Smooth muscle cell (in vitro differentiated cells): ENCODE measurements at regions not wholly inside any gene's neighbourhood (a gene's known extent, or its start where the extent isn't known, plus 50 kb on each side); places are given as distances from the start of the nearest gene placed in this dataset.

Experiments used
- DNase-seq: peaks from one replicate; lab custom pipeline; 2025; ENCODE audit not compliant: unreplicated experiment; lab: John Stamatoyannopoulos, UW
- H2AFZ ChIP-seq: fragments of 200-600 bp; sonication (generic); 2 replicates; pipeline ENCODE4 v1.6.0; 2016; ENCODE audit warnings: antibody characterized with exemption, low read depth, mild to moderate bottlenecking
- H3F3A ChIP-seq: fragments of 200-600 bp; sonication (generic); 2 replicates; pipeline ENCODE4 v1.6.0; 2017; ENCODE audit warnings: antibody characterized with exemption, low read depth
- H3K27ac ChIP-seq: fragments of 200-600 bp; sonication (generic); 2 replicates; pipeline ENCODE4 v1.5.1; 2016; ENCODE audit warnings: low read depth, mild to moderate bottlenecking
- H3K27me3 ChIP-seq: fragments of 200-600 bp; sonication (generic); 2 replicates; pipeline ENCODE4 v1.6.1; 2016; ENCODE audit warnings: low read depth, mild to moderate bottlenecking
- H3K36me3 ChIP-seq: fragments of 200-600 bp; sonication (generic); 2 replicates; pipeline ENCODE4 v1.5.1; 2016; ENCODE audit warnings: low read depth
- H3K4me1 ChIP-seq: fragments of 200-600 bp; sonication (generic); 2 replicates; pipeline ENCODE4 v1.5.1; 2016; ENCODE audit warnings: low read depth
- H3K4me2 ChIP-seq: fragments of 200-600 bp; sonication (generic); 2 replicates; pipeline ENCODE4 v1.6.0; 2016; ENCODE audit warnings: mild to moderate bottlenecking
- H3K4me3 ChIP-seq: fragments of 200-600 bp; sonication (generic); 2 replicates; pipeline ENCODE4 v1.5.1; 2016; ENCODE audit warnings: mild to moderate bottlenecking
- H3K79me2 ChIP-seq: fragments of 200-600 bp; sonication (generic); 2 replicates; pipeline ENCODE4 v1.6.0; 2016; ENCODE audit warnings: low read depth, mild to moderate bottlenecking
- H3K9ac ChIP-seq: fragments of 200-600 bp; sonication (generic); 2 replicates; pipeline ENCODE4 v1.6.0; 2016; ENCODE audit warnings: low read depth
- H3K9me3 ChIP-seq: fragments of 200-600 bp; sonication (generic); replicated peaks from 2 replicates; pipeline ENCODE4 v1.5.1; 2016; ENCODE audit warnings: low read depth
- H4K20me1 ChIP-seq: fragments of 200-600 bp; sonication (generic); 2 replicates; pipeline ENCODE4 v1.6.0; 2016; ENCODE audit warnings: low read depth
- WGBS: methylation state at CpG from one replicate; pipeline ENCODE4 v1.1.7; 2016; ENCODE audit warnings: low lambda C conversion rate; 5-methylcytosine and 5-hydroxymethylcytosine counted together
- TF ChIP-seq, protein P1 (sequence below): fragments of 200-600 bp; sonication (generic); IDR thresholded peaks from 2 replicates; pipeline ENCODE4 v1.5.1; 2017; ENCODE audit warnings: borderline replicate concordance, mild to moderate bottlenecking, antibody characterized with exemption; ENCODE audit not compliant: insufficient read depth, poor library complexity, severe bottlenecking

DNA sequence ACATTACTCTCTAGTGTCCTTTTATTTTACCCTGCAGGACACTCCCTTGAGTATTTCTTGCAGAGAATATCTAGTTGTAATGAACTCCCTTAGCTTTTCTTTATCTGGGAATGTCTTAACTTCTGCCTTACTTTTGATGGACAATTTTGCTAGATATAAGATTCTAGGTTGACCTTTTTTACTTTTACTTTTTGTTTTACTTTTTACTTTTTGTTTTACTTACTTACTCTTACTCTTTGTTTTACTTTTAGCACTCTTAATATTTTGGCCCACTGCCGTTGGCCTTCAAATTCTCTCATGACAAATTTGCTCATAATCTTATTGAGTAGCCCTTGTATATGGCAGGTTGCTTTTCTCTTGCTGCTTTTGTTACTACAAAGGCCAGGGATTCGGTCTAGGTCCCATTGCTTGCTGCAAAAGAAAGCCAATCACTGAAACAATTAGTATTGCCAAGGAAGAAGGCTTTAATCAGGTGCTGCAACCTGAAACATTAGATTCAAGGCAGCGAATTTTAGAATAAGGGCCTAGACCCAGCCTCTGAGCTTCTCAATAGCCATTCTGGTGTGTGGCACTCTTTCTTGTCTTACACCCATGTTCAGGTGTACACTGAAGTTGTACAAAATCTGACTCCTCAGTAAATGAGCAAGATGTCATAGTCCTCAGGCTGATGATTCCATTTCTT, 137.0 kb downstream of the TES start:
- no peaks in the 10 kb centered on the region for H3K27me3 ChIP-seq
- TF ChIP-seq, protein P1, sequence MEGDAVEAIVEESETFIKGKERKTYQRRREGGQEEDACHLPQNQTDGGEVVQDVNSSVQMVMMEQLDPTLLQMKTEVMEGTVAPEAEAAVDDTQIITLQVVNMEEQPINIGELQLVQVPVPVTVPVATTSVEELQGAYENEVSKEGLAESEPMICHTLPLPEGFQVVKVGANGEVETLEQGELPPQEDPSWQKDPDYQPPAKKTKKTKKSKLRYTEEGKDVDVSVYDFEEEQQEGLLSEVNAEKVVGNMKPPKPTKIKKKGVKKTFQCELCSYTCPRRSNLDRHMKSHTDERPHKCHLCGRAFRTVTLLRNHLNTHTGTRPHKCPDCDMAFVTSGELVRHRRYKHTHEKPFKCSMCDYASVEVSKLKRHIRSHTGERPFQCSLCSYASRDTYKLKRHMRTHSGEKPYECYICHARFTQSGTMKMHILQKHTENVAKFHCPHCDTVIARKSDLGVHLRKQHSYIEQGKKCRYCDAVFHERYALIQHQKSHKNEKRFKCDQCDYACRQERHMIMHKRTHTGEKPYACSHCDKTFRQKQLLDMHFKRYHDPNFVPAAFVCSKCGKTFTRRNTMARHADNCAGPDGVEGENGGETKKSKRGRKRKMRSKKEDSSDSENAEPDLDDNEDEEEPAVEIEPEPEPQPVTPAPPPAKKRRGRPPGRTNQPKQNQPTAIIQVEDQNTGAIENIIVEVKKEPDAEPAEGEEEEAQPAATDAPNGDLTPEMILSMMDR = no peak

DNA sequence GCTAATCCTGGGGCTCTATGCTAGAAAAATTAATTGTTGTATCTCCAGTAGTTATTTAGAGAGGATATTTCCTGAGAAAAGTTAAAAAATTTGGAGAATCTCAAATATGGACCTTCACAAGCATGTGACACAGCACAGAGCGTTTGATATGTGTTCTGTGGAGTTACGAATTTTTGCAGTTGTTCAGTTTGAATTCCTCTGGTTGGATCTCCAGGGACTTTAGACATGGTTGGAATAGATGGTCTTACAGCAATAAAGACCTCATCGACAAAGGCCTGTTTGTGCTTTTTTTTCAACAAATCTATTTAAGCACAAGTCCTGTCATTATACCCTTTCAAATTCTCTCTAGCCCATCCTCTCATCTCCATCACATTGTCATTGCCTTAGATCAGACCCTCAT, 138.0 kb downstream of the TES start:
- no peak overlapping the region for H3K4me2 ChIP-seq
- H3K27ac ChIP-seq = no peak overlapping the region
- no peaks in the 10 kb centered on the region for H4K20me1 ChIP-seq
- H3K36me3 ChIP-seq = no peaks in the 10 kb centered on the region
- no peaks in the 10 kb centered on the region for H3K4me1 ChIP-seq
- H3F3A ChIP-seq = peaks cover 3% of the 10 kb centered on the region
- H3K9me3 ChIP-seq = no peaks in the 10 kb centered on the region
- no peaks in the 10 kb centered on the region for H3K79me2 ChIP-seq
- TF ChIP-seq, protein P1 = no peak
- H3K4me3 ChIP-seq = no peak overlapping the region
- DNase-seq = no peak
- H3K27me3 ChIP-seq = no peaks in the 10 kb centered on the region
- no peak overlapping the region for H3K9ac ChIP-seq
- WGBS = 85% methylated on average over 3 of the region's 3 CpGs
- H2AFZ ChIP-seq = no peak overlapping the region

More for the DNA sequence above, 137.0 kb downstream of the TES start:
- H2AFZ ChIP-seq = no peak overlapping the region
- H3K4me1 ChIP-seq = no peaks in the 10 kb centered on the region
- no peaks in the 10 kb centered on the region for H3K9me3 ChIP-seq
- H3K79me2 ChIP-seq = no peaks in the 10 kb centered on the region
- H3K9ac ChIP-seq = no peak overlapping the region
- H4K20me1 ChIP-seq = no peaks in the 10 kb centered on the region
- no peak overlapping the region for H3K4me3 ChIP-seq
- no peak for DNase-seq
- no peaks in the 10 kb centered on the region for H3F3A ChIP-seq
- H3K4me2 ChIP-seq = no peak overlapping the region
- no peak overlapping the region for H3K27ac ChIP-seq
- no peaks in the 10 kb centered on the region for H3K36me3 ChIP-seq
- WGBS = 91% methylated on average over 3 of the region's 3 CpGs

DNA sequence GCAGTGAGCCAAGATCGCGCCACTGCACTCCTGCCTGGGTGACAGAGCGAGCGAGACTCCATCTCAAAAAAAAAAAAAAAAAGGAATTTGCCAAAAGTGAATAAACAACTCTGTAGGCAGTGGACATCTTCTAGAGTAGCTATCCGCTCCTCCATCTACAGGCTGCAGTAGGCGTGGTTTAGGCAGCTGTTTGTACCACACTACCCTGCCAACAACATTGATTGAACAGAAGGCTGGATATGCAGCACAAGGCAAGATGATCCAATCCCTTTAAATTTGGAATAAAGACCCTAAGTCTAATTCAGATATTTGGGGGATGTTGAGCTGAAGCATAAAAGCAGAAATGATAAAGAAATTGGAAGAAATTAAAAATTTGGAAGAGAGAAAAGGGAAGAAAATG, 141.6 kb downstream of the TES start:
- no peak for DNase-seq
- Histone ChIP-seq H4K20me1 (no peaks in the 10 kb centered on the region), H2AFZ (no peak overlapping the region), H3K9me3 (no peaks in the 10 kb centered on the region), H3K36me3 (no peaks in the 10 kb centered on the region), H3K4me3 (no peak overlapping the region), H3F3A (peaks cover 27% of the 10 kb centered on the region), H3K27ac (no peak overlapping the region), H3K9ac (no peak overlapping the region), H3K79me2 (no peaks in the 10 kb centered on the region), H3K4me1 (peaks cover 17% of the 10 kb centered on the region), H3K4me2 (no peak overlapping the region), H3K27me3 (no peaks in the 10 kb centered on the region)
- 97% methylated on average over 6 of the region's 6 CpGs for WGBS
- TF ChIP-seq, protein P1 = no peak

DNA sequence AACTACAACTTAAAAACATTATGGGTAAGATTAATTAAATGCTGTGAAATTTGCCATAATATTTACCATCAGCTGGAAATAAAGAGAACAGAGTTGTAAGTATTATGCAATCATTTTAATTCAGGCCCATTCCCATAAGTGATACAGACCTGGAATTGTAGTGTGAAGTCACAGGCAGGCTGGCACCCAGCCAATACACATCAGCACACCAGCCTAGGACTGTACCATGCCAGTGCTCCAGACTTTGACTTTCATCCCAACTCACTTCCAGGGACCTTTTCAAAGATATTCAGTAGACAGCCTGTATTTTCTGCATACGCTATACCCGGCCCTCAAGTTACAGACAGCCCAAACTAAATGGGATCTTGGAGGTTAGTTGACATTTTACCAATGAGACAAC, 143.3 kb downstream of the TES start:
- no peaks in the 10 kb centered on the region for H3K36me3 ChIP-seq
- H3F3A ChIP-seq = peaks cover 32% of the 10 kb centered on the region
- H3K27me3 ChIP-seq = no peaks in the 10 kb centered on the region
- no peaks in the 10 kb centered on the region for H3K79me2 ChIP-seq
- no peak overlapping the region for H2AFZ ChIP-seq
- peak overlapping the region; percentile 80 for H3K9ac ChIP-seq
- H3K9me3 ChIP-seq = no peaks in the 10 kb centered on the region
- DNase-seq = no peak
- no peaks in the 10 kb centered on the region for H4K20me1 ChIP-seq
- H3K4me2 ChIP-seq = peak overlapping the region; percentile 69
- peak overlapping the region; percentile 96 for H3K27ac ChIP-seq
- TF ChIP-seq, protein P1 = no peak
- no peak overlapping the region for H3K4me3 ChIP-seq
- H3K4me1 ChIP-seq = peaks cover 17% of the 10 kb centered on the region
- WGBS = 87% methylated on average over 2 of the region's 2 CpGs
